ENCODE measurements at regions not wholly inside any gene's neighbourhood (a gene's known extent, or its start where the extent isn't known, plus 50 kb on each side); places are given as distances from the start of the nearest gene placed in this dataset.
"Not testable (repeated sequence)": the region's sequence is repeated elsewhere in the genome, so short reads cannot be mapped to it uniquely, and the experiment has no call there.

- DNase-seq (ENCODE audit: low read depth in 2 of 2): no peak
Observed at GRCh38 chr6:103908898-103909297, 950.8 kb downstream of the HACE1 start.

DNA sequence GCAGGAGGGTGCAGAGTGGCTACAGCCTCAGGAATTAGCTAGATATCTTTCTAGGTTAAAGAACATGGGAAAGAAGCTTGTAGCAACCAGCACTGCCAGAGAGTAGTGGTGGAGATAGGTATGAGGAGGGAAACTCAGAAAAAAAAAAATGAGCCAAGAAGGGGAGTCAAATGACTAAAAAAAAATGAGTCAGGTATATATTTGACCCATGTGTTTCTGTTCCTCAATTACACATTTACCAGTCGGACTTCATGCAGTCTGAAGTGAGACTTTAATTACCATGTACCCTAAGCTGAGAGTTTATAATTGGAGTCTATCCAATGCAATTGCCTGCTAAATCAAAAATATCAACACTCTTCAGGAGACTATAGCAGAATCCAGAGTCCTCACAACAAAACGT, 964.6 kb downstream of the HACE1 start:
- DNase-seq (ENCODE audit: low read depth in 2 of 2): no peak

DNA sequence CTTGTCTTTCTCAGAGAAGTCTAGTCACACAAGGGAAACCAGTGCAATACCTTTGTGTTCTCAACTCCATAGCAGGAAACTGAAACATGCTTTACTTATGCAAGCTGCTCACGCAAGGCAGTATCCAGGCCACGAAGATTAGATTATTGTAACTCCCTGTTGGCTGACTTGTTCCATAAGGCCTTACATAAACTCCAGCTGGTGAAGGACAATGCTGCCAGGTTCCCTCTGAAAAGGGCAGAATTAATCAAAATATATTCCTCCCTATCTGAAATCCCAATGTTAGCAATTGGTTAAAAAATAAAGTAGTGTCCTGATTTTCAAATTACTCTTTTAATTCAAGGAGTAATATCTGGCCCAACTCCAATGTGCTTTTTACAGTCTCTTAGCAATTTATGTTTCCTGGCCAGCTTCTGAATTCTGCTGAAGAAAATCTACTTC, 966.6 kb downstream of the HACE1 start:
- peak; percentile 25 to 30 for DNase-seq (ENCODE audit: low read depth in 2 of 2)

- DNase-seq (ENCODE audit: low read depth in 2 of 2): no peak
Observed at GRCh38 chr6:103886951-103887350, 972.8 kb downstream of the HACE1 start.

GRCh38 chr6:103885446-103885845, 974.3 kb downstream of the HACE1 start:
- DNase-seq (ENCODE audit: low read depth in 2 of 2): no peak

DNA sequence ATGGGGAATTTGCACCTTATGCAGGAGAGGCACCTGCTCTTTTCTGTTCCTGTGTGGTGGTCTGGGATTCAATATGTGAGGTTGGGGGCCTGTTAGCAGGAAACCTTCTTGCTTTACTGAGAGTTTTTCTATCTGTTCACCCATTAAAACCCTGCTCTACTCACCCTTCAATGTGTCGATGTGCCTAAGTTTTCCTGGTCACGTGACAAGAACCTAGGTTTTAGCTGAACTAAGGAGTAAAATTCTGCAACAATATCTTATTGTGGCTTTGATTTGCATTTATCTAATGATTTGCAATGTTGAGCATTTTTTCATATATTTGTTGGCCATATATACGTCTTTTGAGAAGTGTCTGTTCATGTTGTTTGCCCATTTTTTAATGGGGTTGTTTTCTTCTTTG, 979.9 kb downstream of the HACE1 start:
- DNase-seq (ENCODE audit: low read depth in 2 of 2): no peak

- no peak for DNase-seq (ENCODE audit: low read depth in 2 of 2)
Observed at GRCh38 chr6:103875221-103875620, 984.5 kb downstream of the HACE1 start.

GRCh38 chr6:103874575-103874974, 985.1 kb downstream of the HACE1 start:
- no peak for DNase-seq (ENCODE audit: low read depth in 2 of 2)

DNA sequence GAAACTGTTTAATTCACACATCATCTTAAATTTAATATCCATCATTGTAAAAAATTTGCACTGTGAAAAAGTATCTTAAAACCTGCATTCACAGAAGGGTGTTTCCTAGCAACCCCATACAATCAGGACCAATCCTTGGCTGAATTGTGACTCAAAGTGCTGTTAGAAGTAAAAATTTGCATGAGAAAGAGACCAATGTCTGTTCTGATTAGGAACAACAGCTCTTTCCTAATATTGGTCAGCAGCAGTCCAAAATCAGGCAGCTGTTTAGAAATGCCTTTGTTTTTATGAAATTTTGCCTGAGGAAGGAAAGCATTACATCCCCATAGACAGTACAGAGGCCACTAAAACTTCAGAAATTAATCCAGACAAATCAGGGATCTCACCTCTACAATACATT, 987.0 kb downstream of the HACE1 start:
- DNase-seq (ENCODE audit: low read depth in 2 of 2): no peak

DNA sequence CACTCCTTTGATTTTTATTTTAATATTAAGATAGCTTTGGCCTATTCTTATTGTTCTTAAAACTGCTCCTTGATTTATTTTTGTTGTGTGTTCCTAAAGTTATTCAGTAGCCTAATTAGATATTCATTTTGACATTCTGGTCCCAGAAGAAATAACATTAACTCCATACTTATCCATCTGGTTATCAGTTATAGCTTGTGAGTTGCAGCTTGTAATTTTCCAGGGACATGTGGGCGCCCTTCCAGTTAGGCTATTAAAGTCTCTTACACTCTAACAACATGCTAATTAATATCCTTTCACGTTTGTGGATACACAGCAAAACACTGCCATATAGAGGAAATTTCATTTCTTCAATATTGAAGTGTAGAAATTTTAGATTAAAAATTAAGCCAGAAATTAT, 987.5 kb downstream of the HACE1 start:
- no peak for DNase-seq (ENCODE audit: low read depth in 2 of 2)

DNA sequence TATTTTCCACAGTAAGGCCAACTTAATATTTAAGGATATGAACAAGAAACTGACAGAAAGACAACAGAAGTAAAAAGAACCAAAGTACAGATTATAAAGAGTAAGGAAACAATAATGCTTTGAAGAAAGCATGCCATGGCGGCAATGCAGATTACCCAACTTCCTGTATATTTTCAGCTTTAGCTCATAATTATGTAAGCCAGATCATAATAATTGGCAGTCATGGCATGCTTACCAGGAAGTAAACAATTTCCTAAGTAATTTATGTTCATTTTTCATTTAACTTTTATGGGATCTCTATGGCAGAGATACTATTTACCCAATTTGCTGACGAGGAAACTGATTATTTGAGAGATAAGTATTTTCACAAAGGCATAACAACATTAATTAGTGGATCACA, 988.7 kb downstream of the HACE1 start:
- DNase-seq (ENCODE audit: low read depth in 2 of 2): no peak

DNA sequence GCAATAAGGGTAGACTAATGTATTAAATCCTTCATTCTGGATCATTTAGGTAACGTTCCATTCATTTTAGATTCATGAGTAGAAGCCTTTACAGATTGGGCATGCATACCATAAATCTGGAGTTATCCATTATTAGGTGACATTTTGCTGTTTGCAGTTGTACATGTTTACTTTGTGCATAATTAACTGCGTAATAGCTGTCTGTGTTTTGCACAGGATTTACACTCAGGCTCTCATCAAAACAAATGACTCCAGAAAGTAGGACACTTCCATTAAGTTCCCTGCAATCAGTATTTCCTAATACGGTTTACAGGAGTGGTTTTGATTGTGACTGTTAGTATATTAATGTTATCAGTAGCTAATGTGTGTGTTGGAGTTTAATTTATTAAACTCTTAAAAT, 997.4 kb downstream of the HACE1 start:
- DNase-seq (ENCODE audit: low read depth in 2 of 2): no peak

DNA sequence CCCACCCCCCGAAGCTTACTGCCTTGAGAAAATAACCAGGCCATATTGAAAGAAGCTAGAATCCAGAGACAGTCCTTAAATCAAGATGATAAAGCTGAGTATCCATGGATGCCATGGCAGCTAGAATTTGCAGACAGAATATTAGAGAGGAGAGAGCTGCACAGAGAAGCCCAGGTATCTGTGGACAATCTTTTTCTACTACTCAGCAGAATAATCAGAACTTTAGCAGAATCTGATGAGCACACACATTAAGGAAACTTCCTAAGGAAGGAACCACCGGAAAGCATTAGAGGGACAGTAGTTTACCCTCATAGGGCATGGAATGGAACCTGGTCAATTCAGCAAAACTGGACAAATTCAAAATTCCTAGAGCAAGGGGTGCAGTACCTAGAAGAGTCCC, 1001.7 kb downstream of the HACE1 start:
- DNase-seq (ENCODE audit: low read depth in 2 of 2): no peak

DNA sequence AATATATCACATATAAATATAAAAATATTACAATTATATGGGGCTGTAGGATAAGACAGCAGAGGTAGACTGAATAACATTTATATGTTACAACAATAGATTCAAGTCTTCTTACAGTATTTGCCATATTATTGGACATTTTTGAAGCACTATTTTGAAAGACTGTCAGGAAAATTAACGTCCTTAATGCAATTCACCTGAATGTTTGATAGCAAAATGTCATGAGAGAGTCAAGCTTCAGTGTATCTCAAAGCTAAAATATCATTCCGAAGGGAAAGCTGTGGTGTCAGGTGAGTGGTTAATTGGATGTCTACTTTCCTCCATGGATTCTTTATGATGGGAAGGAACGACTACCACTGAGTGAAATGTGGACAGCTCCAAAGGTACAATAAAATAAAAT, 1004.0 kb downstream of the HACE1 start:
- no peak for DNase-seq (ENCODE audit: low read depth in 2 of 2)

GRCh38 chr6:103854059-103854458, 1005.7 kb downstream of the HACE1 start:
- DNase-seq (ENCODE audit: low read depth in 2 of 2): no peak

- DNase-seq (ENCODE audit: low read depth in 2 of 2): no peak
Observed at GRCh38 chr6:103838457-103838856, 1021.3 kb downstream of the HACE1 start.

GRCh38 chr6:103826209-103826608, 1033.5 kb downstream of the HACE1 start:
- DNase-seq (ENCODE audit: low read depth in 2 of 2): no peak

- no peak for DNase-seq (ENCODE audit: low read depth in 2 of 2)
Observed at GRCh38 chr6:103820148-103820547, 1039.6 kb downstream of the HACE1 start.

DNA sequence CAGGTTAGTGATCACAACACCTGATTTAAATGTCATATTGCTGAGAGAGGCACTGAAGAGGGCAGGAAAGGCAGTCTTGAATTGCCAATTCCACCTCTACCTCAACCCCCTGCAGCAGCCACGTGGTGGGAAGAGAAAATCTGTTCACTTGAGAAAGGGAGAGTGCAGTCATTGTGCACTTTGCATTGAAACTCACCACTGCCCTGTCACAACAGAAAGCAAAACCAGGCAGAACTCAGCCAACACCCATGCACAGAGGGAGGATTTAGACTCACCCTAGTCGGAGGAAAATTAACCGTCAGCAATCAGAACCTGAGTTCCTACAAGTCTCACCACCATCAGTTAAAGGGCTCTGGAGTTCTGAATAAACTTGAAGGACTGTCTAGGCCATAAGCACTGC, 1040.2 kb downstream of the HACE1 start:
- DNase-seq (ENCODE audit: low read depth in 2 of 2): no peak

GRCh38 chr6:103812970-103813369, 1046.7 kb downstream of the HACE1 start:
- DNase-seq (ENCODE audit: low read depth in 2 of 2): no peak

GRCh38 chr6:103801901-103802479, 1057.7 kb downstream of the HACE1 start:
- not testable (repeated sequence) for DNase-seq (ENCODE audit: low read depth in 2 of 2)

GRCh38 chr6:103799971-103800670, 1059.6 kb downstream of the HACE1 start:
- DNase-seq (ENCODE audit: low read depth in 2 of 2): no peak

DNA sequence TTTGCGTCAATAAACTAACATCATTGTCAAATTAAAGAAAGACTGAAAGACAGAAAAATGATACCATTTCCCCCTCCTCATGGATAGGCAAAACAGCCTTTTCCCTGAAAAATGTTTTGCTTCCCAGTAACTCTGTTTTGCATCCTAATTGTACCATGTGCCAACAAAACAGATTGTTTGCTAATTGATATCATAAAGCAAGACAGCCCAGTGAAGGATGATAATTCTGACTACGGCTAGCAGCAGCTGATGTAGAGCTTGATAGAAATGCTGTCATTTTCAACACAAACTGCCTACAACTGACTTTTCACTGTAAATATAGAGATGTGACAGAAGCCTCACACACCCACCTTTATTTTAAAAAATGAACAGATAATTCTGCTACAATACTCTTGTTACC, 1061.6 kb downstream of the HACE1 start:
- no peak for DNase-seq (ENCODE audit: low read depth in 2 of 2)

- no peak for DNase-seq (ENCODE audit: low read depth in 2 of 2)
Observed at GRCh38 chr6:103797738-103798137, 1062.0 kb downstream of the HACE1 start.
